ENCODE measurements at regions not wholly inside any gene's neighbourhood (a gene's known extent, or its start where the extent isn't known, plus 50 kb on each side); places are given as distances from the start of the nearest gene placed in this dataset.

GRCh38 chr10:91702620-91703019, 69.7 kb upstream of the PPP1R3C start:
- H3K9ac ChIP-seq (ENCODE audit: low read depth, low read length): no peak overlapping the region

More at GRCh38 chr10:91702620-91703019, 69.7 kb upstream of the PPP1R3C start:
- in situ Hi-C loops (cut with MboI; ENCODE audit: low sequenced_read_pairs): no loop called here
- WGBS, 2 experiments (ENCODE audit: extremely low coverage in 2 of 2, insufficient read length in 1 of 2): 76% methylated on average over 3 of the region's 4 CpGs; no CpG with 5 or more reads in 1 of the 2 experiments
- H2AK9ac ChIP-seq (replicated peaks; ENCODE audit: low read depth, low read length, poor library complexity): no peak overlapping the region
- DNase-seq: no peak
- no peak overlapping the region for H4K8ac ChIP-seq (ENCODE audit: low read depth in 2 of 2, low read length in 2 of 2)
- no peak overlapping the region for H3K4me2 ChIP-seq (ENCODE audit: low read depth, low read length)
- no peak overlapping the region for H3K27ac ChIP-seq (ENCODE audit: insufficient read depth, low read length)
- dilution Hi-C loops (cut with HindIII; ENCODE audit: low sequenced_read_pairs, unreplicated experiment): no loop called here
- H3K9me1 ChIP-seq (ENCODE audit: insufficient read depth, low read length): no peaks in the 10 kb centered on the region
- intact Hi-C loops (cut with micrococcal nuclease): no loop called here
- H2BK20ac ChIP-seq (ENCODE audit: low read depth, low read length): no peak overlapping the region
- no peak overlapping the region for H3K4ac ChIP-seq (ENCODE audit: low read depth, low read length)
- ChIA-PET CTCF (no interaction called here), POLR2A (ENCODE audit: unreplicated experiment) (no interaction called here)
- H3K79me1 ChIP-seq (ENCODE audit: low read depth in 1 of 2, low read length in 2 of 2): no peaks in the 10 kb centered on the region
- H3K18ac ChIP-seq (ENCODE audit: low read depth, low read length): no peak overlapping the region
- H3K4me1 ChIP-seq (ENCODE audit: control insufficient read depth, insufficient read depth, low read length): peaks cover 4% of the 10 kb centered on the region; the same call in 1 of the 2 replicates
- H3K56ac ChIP-seq (ENCODE audit: extremely low read depth, insufficient read depth, low read length): no peak overlapping the region
- BruUV-seq (replicated peaks): no TSS peak
- no peak overlapping the region for H3K4me3 ChIP-seq (ENCODE audit: insufficient read depth, low read depth, low read length)
- peaks cover 12% of the 10 kb centered on the region for H3K27me3 ChIP-seq (ENCODE audit: control insufficient read depth, insufficient read depth, low read length)
- TF ChIP-seq CEBPB (IDR thresholded peaks at IDR 0.05; ENCODE audit: low read depth, low read length) (no peak), MXI1 (IDR thresholded peaks at IDR 0.05; ENCODE audit: borderline replicate concordance, low read depth, low read length) (no peak)
- no peak overlapping the region for H2BK120ac ChIP-seq (ENCODE audit: low read depth, low read length)
- H2BK5ac ChIP-seq (ENCODE audit: low read depth, low read length, poor library complexity, severe bottlenecking): no peak overlapping the region
- no peaks in the 10 kb centered on the region for H3K9me3 ChIP-seq (ENCODE audit: control insufficient read depth, insufficient read depth, low read length)
- no peaks in the 10 kb centered on the region for H3K36me3 ChIP-seq (ENCODE audit: control insufficient read depth, insufficient read depth, low read length)
- H2BK15ac ChIP-seq (ENCODE audit: low read depth, low read length): no peak overlapping the region
- no peak overlapping the region for H2AK5ac ChIP-seq (ENCODE audit: low read depth, low read length)
- H3K14ac ChIP-seq (replicated peaks; ENCODE audit: low read depth, low read length): no peak overlapping the region
- ATAC-seq (ENCODE audit: low read depth): no peak
- no peak overlapping the region for H2AFZ ChIP-seq (replicated peaks; ENCODE audit: low read length, poor library complexity)
- H4K91ac ChIP-seq (ENCODE audit: insufficient read depth, low read depth, low read length): no peak overlapping the region
- H3K23ac ChIP-seq (ENCODE audit: low read depth, low read length): no peak overlapping the region
- H4K5ac ChIP-seq (ENCODE audit: low read depth, low read length): no peak overlapping the region
- H4K20me1 ChIP-seq (ENCODE audit: insufficient read depth, low read length): no peaks in the 10 kb centered on the region

Data from IMR-90 (cell line).